Spleen (tissue), 11 donors: ENCODE measurements at regions not wholly inside any gene's neighbourhood (a gene's known extent, or its start where the extent isn't known, plus 50 kb on each side); places are given as distances from the start of the nearest gene placed in this dataset.

ENCODE experiments used
- DNase-seq: peaks from one replicate; pipeline ENCODE4 v3.0.0-alpha.2; 2020
- H3K27ac ChIP-seq, 8 donors: fragments of 200-600 bp; sonication (generic) in 7 of 8; 1 replicate in 4 of 8; 2 replicates in 4 of 8; pipeline versions ENCODE4 v1.5.0 to v1.8.0; 2016 to 2021; ENCODE audit warnings: inconsistent platforms in 4 of 8, mild to moderate bottlenecking in 4 of 8, moderate library complexity in 1 of 8
- H3K27me3 ChIP-seq, 7 donors: fragments of 200-600 bp; sonication (generic) in 6 of 7; replicated peaks in 1 of 7; 1 replicate in 4 of 7; 2 replicates in 3 of 7; pipeline versions ENCODE4 v1.5.0 to v1.8.0; 2016 to 2021; ENCODE audit warnings: inconsistent platforms in 3 of 7, mild to moderate bottlenecking in 1 of 7
- H3K36me3 ChIP-seq, 6 donors: fragments of 200-600 bp; sonication (generic) in 5 of 6; 1 replicate in 4 of 6; 2 replicates in 2 of 6; pipeline versions ENCODE4 v1.5.0 to v1.8.0; 2016 to 2021; ENCODE audit warnings: inconsistent platforms in 2 of 6
- H3K4me1 ChIP-seq, 6 donors: fragments of 200-600 bp; sonication (generic) in 5 of 6; 1 replicate in 3 of 6; 2 replicates in 3 of 6; pipeline versions ENCODE4 v1.5.0 to v1.8.0; 2016 to 2021; ENCODE audit warnings: inconsistent platforms in 3 of 6
- H3K4me3 ChIP-seq, 8 donors: fragments of 200-600 bp; sonication (generic) in 7 of 8; 1 replicate in 4 of 8; 2 replicates in 4 of 8; pipeline versions ENCODE4 v1.5.0 to v1.8.0; 2016 to 2021; ENCODE audit warnings: inconsistent platforms in 4 of 8, mild to moderate bottlenecking in 4 of 8, moderate library complexity in 2 of 8
- H3K9me3 ChIP-seq, 8 donors: fragments of 200-600 bp; sonication (generic) in 7 of 8; 1 replicate in 4 of 8; 2 replicates in 4 of 8; pipeline versions ENCODE4 v1.5.0 to v1.8.0; 2016 to 2021; ENCODE audit warnings: inconsistent platforms in 4 of 8
- CTCF ChIP-seq, 11 experiments: fragments of 200-600 bp in 7 of 11; fragments of 450-650 bp in 4 of 11; sonication (generic) in 4 of 11; IDR thresholded peaks in 8 of 11; conservative IDR thresholded peaks in 3 of 11; 1 replicate in 7 of 11; 2 replicates in 4 of 11; pipeline versions ENCODE4 v1.4.0 to v1.8.0; 2016 to 2021; ENCODE audit warnings: antibody characterized with exemption in 11 of 11, inconsistent platforms in 4 of 11, mild to moderate bottlenecking in 1 of 11
- POLR2A ChIP-seq, 3 donors: fragments of 450-650 bp; IDR thresholded peaks; one replicate each; pipeline ENCODE4 v1.5.1; 2017; ENCODE audit warnings: antibody characterized with exemption in 3 of 3, mild to moderate bottlenecking in 1 of 3
- POLR2AphosphoS5 ChIP-seq, 3 donors: sonication (generic); formaldehyde crosslinking; IDR thresholded peaks; one replicate each; pipeline ENCODE4 v1.5.1; 2017; ENCODE audit warnings: antibody characterized with exemption in 3 of 3
- WGBS, 5 donors: extraction: QIAGEN DNeasy Blood & Tissue Kit in 3 of 5; methylation state at CpG; one replicate each; pipeline versions ENCODE4 v1.1.5 to v1.1.7; 2013 to 2018; 5-methylcytosine and 5-hydroxymethylcytosine counted together
- intact Hi-C: fragments of 100-400 bp; cut with DNase I; formaldehyde crosslinking; loops from one replicate; pipeline ENCODE4 v1.15.0; 2023; ENCODE audit warnings: low total_unique reads
- donor health status: healthy with polysubstance abuse.
- donor health status: DM: no; HTN: no; CAD: no; lungs with moderate emphysema.
- donor health status: DM: no; HTN: no; CAD: no.
- donor health status: Bipolar disorder and iron deficiency.
- donor health status: healthy.
- donor health status: DM: no; HTN: no; CAD: no.
- donor health status: DM: yes; HTN: yes; CAD: no.

- no peaks in the 10 kb centered on the region for H3K4me1 ChIP-seq
- no peak for TF ChIP-seq POLR2A (IDR thresholded peaks at IDR 0.05)
- no peak for TF ChIP-seq POLR2AphosphoS5 (IDR thresholded peaks at IDR 0.05)
- TF ChIP-seq CTCF (IDR thresholded peaks at IDR 0.05 in 8 of 11, conservative IDR thresholded peaks at IDR 0.05 in 3 of 11) = no peak
- H3K4me3 ChIP-seq = no peak overlapping the region
- intact Hi-C loops = no loop called here
- DNase-seq = no peak
- H3K9me3 ChIP-seq = no peaks in the 10 kb centered on the region
- WGBS, 5 donors = 79 to 87% (median 81%) methylated on average over 1 of the region's 1 CpG
- no peaks in the 10 kb centered on the region for H3K36me3 ChIP-seq
- no peak overlapping the region for H3K27ac ChIP-seq
- no peaks in the 10 kb centered on the region for H3K27me3 ChIP-seq
These were observed 52.5 kb upstream of the GLI3 start for GRCh38 chr7:42289473-42289872.
